ENCODE measurements at regions not wholly inside any gene's neighbourhood (a gene's known extent, or its start where the extent isn't known, plus 50 kb on each side); places are given as distances from the start of the nearest gene placed in this dataset.

DNA sequence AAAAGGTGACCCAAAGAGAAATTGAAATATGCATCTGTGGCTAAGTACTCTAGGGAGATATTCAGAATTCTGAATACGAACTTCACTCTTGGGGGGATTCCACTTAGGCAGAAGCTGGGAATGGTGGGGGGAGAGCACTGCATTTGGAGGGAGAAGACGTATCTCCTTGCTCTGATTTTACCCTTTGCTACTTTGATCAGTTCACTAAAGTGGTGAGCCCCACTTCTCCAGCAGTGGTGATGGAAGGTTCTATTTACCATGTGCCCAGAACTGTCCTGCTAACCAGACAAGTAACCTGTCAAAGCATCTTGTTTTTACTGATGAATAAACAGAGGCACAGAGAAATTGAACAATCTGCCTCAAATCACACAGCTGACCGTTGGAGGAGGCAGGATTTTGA is 483.4 kb downstream of the SIPA1L2 start:
- ATAC-seq (no peak), DNase-seq (ENCODE audit: extremely low read depth in 1 of 4, low spot score in 3 of 4) (no peak), FAIRE-seq (no peak)
- no peaks in the 10 kb centered on the region for H3K79me2 ChIP-seq (ENCODE audit: control insufficient read depth, insufficient read depth, low read length)
- H3K4me2 ChIP-seq (ENCODE audit: insufficient read depth, low read length) = no peak overlapping the region
- no peak overlapping the region for H3K9ac ChIP-seq (ENCODE audit: insufficient read depth in 1 of 2, low read depth in 2 of 2, low read length in 2 of 2)
- no peak for TF ChIP-seq KDM4B (IDR thresholded peaks at IDR 0.05; ENCODE audit: borderline replicate concordance in 2 of 2, low read depth in 1 of 2)
- TF ChIP-seq, protein P1, sequence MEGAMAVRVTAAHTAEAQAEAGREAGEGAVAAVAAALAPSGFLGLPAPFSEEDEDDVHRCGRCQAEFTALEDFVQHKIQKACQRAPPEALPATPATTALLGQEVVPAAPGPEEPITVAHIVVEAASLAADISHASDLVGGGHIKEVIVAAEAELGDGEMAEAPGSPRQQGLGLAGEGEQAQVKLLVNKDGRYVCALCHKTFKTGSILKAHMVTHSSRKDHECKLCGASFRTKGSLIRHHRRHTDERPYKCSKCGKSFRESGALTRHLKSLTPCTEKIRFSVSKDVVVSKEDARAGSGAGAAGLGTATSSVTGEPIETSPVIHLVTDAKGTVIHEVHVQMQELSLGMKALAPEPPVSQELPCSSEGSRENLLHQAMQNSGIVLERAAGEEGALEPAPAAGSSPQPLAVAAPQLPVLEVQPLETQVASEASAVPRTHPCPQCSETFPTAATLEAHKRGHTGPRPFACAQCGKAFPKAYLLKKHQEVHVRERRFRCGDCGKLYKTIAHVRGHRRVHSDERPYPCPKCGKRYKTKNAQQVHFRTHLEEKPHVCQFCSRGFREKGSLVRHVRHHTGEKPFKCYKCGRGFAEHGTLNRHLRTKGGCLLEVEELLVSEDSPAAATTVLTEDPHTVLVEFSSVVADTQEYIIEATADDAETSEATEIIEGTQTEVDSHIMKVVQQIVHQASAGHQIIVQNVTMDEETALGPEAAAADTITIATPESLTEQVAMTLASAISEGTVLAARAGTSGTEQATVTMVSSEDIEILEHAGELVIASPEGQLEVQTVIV (CRISPR knock-in tag; IDR thresholded peaks at IDR 0.05; ENCODE audit: borderline replicate concordance) = no peak
- TF ChIP-seq MIER1 (IDR thresholded peaks at IDR 0.05; ENCODE audit: low read depth) = no peak
- no peak for TF ChIP-seq RBM22 (IDR thresholded peaks at IDR 0.05; ENCODE audit: low read depth, low read length, poor library complexity, severe bottlenecking)
- no peak for TF ChIP-seq KLF1 (tag; IDR thresholded peaks at IDR 0.05)
- TF ChIP-seq NFRKB (IDR thresholded peaks at IDR 0.05; ENCODE audit: low read depth) = no peak
- no peak for TF ChIP-seq GTF2F1 (IDR thresholded peaks at IDR 0.05; ENCODE audit: low read depth, low read length)
- TF ChIP-seq XRCC5 (IDR thresholded peaks at IDR 0.05; ENCODE audit: low read depth, low read length) = no peak
- no peak for TF ChIP-seq POLR2AphosphoS5 (IDR thresholded peaks at IDR 0.05; ENCODE audit: control insufficient read depth, insufficient read depth, low read depth, low read length)
- TF ChIP-seq PPARD (CRISPR knock-in tag; IDR thresholded peaks at IDR 0.05) = no peak
- no peak for TF ChIP-seq KAT7 (CRISPR knock-in tag; IDR thresholded peaks at IDR 0.05; ENCODE audit: borderline replicate concordance)
- TF ChIP-seq, protein P2, sequence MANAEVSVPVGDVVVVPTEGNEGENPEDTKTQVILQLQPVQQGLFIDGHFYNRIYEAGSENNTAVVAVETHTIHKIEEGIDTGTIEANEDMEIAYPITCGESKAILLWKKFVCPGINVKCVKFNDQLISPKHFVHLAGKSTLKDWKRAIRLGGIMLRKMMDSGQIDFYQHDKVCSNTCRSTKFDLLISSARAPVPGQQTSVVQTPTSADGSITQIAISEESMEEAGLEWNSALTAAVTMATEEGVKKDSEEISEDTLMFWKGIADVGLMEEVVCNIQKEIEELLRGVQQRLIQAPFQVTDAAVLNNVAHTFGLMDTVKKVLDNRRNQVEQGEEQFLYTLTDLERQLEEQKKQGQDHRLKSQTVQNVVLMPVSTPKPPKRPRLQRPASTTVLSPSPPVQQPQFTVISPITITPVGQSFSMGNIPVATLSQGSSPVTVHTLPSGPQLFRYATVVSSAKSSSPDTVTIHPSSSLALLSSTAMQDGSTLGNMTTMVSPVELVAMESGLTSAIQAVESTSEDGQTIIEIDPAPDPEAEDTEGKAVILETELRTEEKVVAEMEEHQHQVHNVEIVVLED (CRISPR knock-in tag; IDR thresholded peaks at IDR 0.05) = no peak
- no peak for TF ChIP-seq ZNF444 (CRISPR knock-in tag; IDR thresholded peaks at IDR 0.05)
- TF ChIP-seq MAZ (CRISPR knock-in tag; conservative IDR thresholded peaks at IDR 0.05 in 1 of 2, IDR thresholded peaks at IDR 0.05 in 1 of 2) = no peak
- no peak for TF ChIP-seq MAFK (IDR thresholded peaks at IDR 0.05; ENCODE audit: low read length)
- POLR2A ChIA-PET = no interaction called here
- CTCF ChIA-PET (ENCODE audit: low intra/inter-chr PET ratio) = no interaction called here
- no peaks in the 10 kb centered on the region for H3K9me1 ChIP-seq (ENCODE audit: control insufficient read depth, insufficient read depth, low read length)
- H2AFZ ChIP-seq (ENCODE audit: low read depth, low read length) = no peak overlapping the region
- no peak overlapping the region for H3K27ac ChIP-seq (ENCODE audit: extremely low read depth, low read depth, low read length)
- H3K27me3 ChIP-seq (ENCODE audit: control insufficient read depth in 2 of 2, insufficient read depth in 2 of 2, low read length in 2 of 2) = no peaks in the 10 kb centered on the region
- 2% methylated on average over 3 of the region's 3 CpGs for WGBS (ENCODE audit: insufficient coverage, low coverage, missing lambda C conversion rate)
- intact Hi-C loops (cut with micrococcal nuclease) (no loop called here), in situ Hi-C loops (cut with MboI) (no loop called here)
- H3K9me3 ChIP-seq (replicated peaks; ENCODE audit: control insufficient read depth, insufficient read depth, low read depth, low read length) = no peaks in the 10 kb centered on the region
- no peaks in the 10 kb centered on the region for H4K20me1 ChIP-seq (replicated peaks; ENCODE audit: control insufficient read depth, insufficient read depth, low read length)
- H3K36me3 ChIP-seq (ENCODE audit: control insufficient read depth, insufficient read depth, low read length) = no peaks in the 10 kb centered on the region
- no peaks in the 10 kb centered on the region for H3K4me1 ChIP-seq (replicated peaks in 1 of 2; ENCODE audit: control insufficient read depth in 2 of 2, insufficient read depth in 2 of 2, low read length in 2 of 2)
- no TSS peak for BruUV-seq (replicated peaks)
- H3K4me3 ChIP-seq = no peak overlapping the region

All from K562 (cell line).